ENCODE measurements at regions not wholly inside any gene's neighbourhood (a gene's known extent, or its start where the extent isn't known, plus 50 kb on each side); places are given as distances from the start of the nearest gene placed in this dataset.

DNA sequence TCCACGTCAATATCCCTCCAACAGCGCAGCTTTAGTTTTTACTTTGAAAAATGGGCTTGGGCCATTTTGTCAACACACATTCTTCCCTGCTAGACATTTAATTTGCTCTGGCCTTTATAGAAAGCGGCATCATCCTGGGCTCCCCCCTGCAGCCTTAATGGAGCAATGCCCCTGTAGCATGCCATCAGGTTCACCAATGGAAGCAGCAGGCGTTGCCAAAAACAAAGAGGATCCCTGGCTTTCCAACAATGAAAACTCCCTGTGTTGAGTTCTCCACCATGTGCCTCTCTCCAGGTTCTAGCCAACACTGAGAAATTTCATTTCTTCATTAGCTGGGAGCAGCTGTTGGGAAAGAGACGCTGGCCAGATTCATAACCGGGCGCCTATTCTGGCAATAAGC is 139.5 kb downstream of the ZNF622 start:
- Histone ChIP-seq H3K27me3 (ENCODE audit: control insufficient read depth, insufficient read depth, low read length) (no peaks in the 10 kb centered on the region), H3K36me3 (ENCODE audit: control insufficient read depth, insufficient read depth, low read length) (no peaks in the 10 kb centered on the region), H3K4me3 (ENCODE audit: low read depth, low read length) (no peak overlapping the region)
- DNase-seq (ENCODE audit: low read depth), result no peak
- POLR2A ChIA-PET, result no interaction called here
- CTCF ChIA-PET, result no interaction called here
- TF ChIP-seq, protein P1, sequence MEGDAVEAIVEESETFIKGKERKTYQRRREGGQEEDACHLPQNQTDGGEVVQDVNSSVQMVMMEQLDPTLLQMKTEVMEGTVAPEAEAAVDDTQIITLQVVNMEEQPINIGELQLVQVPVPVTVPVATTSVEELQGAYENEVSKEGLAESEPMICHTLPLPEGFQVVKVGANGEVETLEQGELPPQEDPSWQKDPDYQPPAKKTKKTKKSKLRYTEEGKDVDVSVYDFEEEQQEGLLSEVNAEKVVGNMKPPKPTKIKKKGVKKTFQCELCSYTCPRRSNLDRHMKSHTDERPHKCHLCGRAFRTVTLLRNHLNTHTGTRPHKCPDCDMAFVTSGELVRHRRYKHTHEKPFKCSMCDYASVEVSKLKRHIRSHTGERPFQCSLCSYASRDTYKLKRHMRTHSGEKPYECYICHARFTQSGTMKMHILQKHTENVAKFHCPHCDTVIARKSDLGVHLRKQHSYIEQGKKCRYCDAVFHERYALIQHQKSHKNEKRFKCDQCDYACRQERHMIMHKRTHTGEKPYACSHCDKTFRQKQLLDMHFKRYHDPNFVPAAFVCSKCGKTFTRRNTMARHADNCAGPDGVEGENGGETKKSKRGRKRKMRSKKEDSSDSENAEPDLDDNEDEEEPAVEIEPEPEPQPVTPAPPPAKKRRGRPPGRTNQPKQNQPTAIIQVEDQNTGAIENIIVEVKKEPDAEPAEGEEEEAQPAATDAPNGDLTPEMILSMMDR (IDR thresholded peaks at IDR 0.05; ENCODE audit: insufficient read depth, low read depth, low read length), result no peak

DNA sequence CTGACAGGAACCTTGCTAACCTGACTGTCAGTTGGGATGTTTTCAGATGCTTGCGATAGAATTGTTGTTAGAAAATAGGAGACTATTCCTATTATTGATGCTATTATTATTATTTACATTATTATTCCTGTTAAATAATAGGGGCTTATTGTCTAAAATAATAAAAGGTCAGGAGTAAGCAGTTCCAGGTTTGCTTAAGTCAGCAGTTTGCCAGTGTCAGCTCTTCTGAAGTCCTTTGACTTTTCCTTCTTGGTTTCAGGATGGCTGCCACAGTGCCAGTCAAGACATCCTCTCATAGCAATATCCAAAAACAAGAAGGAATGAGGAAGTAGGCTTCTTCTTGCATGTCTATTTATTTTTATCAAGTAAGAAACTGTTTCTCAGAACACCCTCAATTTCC is 141.7 kb upstream of the MARCHF11 start:
- TF ChIP-seq, protein P1 (IDR thresholded peaks at IDR 0.05; ENCODE audit: insufficient read depth, low read depth, low read length), result no peak
- Histone ChIP-seq H3K36me3 (ENCODE audit: control insufficient read depth, insufficient read depth, low read length) (no peaks in the 10 kb centered on the region), H3K4me3 (ENCODE audit: low read depth, low read length) (no peak overlapping the region), H3K27me3 (ENCODE audit: control insufficient read depth, insufficient read depth, low read length) (no peaks in the 10 kb centered on the region)
- ChIA-PET POLR2A (no interaction called here), CTCF (no interaction called here)
- no peak for DNase-seq (ENCODE audit: low read depth)

DNA sequence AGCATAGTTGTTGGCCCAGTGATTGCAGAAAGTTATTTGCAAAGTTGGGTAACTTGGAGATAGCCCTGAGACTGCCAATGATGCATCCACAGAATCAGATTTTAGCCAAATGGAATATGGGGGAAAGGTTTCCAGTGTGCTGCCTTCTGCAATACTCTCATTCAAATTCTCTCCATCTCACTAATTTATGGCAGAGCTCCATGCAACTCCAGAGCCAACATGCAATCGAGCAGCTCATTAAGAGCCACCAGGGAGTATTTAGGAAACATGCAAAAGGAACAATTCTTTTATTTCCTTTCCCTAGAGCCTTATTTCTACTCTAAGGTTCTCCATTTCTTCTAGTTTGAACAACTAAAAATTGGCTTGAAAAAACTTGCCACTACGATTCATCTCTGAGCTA is 135.9 kb upstream of the MARCHF11 start:
- POLR2A ChIA-PET, result no interaction called here
- DNase-seq (ENCODE audit: low read depth), result no peak

DNA sequence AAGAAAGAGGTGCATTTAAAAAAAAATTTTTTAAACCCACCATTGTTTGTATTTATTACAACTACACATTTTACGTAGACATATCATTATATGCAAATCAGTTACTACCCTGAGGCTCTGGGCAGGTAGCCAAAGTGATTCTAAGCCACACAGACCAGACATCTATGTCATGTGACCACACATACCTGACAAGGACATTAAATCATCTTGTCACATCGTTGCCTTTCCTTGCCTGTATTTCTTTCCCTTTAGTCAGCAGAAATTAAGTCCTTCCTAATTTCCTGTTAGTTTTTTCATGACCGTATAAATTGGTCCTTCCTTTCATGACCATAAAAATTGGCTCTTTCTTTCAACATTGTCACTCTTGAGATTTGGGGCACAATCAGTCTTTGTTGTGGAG is 134.2 kb upstream of the MARCHF11 start:
- H3K27me3 ChIP-seq (ENCODE audit: control insufficient read depth, insufficient read depth, low read length), result no peaks in the 10 kb centered on the region
- no peak overlapping the region for H3K4me3 ChIP-seq (ENCODE audit: low read depth, low read length)
- ChIA-PET CTCF (no interaction called here), POLR2A (no interaction called here)
- DNase-seq (ENCODE audit: low read depth), result no peak
- no peaks in the 10 kb centered on the region for H3K36me3 ChIP-seq (ENCODE audit: control insufficient read depth, insufficient read depth, low read length)
- TF ChIP-seq, protein P1 (IDR thresholded peaks at IDR 0.05; ENCODE audit: insufficient read depth, low read depth, low read length), result no peak

More for the DNA sequence above, 135.9 kb upstream of the MARCHF11 start:
- TF ChIP-seq, protein P1 (IDR thresholded peaks at IDR 0.05; ENCODE audit: insufficient read depth, low read depth, low read length), result no peak
- CTCF ChIA-PET, result no interaction called here
- Histone ChIP-seq H3K27me3 (ENCODE audit: control insufficient read depth, insufficient read depth, low read length) (no peaks in the 10 kb centered on the region), H3K4me3 (ENCODE audit: low read depth, low read length) (no peak overlapping the region), H3K36me3 (ENCODE audit: control insufficient read depth, insufficient read depth, low read length) (no peaks in the 10 kb centered on the region)

DNA sequence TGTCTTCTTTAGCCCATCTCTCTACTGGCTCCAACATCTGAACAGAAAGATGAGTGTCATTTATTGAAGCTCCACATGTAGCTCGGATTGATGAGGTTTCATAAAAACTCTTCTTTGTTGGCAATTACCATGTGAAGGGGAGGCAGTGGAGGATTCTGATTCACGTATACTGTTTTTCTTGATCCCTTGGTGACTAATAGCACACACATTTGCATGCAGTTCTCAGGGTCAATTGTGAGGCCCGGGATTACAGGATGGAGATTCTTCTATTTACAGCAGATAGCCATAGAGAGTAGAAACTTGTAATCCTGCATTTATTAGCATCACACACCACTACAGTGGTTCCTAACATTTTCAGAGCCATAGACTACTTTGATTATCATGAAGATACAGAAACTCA is 133.2 kb upstream of the MARCHF11 start:
- no peaks in the 10 kb centered on the region for H3K36me3 ChIP-seq (ENCODE audit: control insufficient read depth, insufficient read depth, low read length)
- TF ChIP-seq, protein P1 (IDR thresholded peaks at IDR 0.05; ENCODE audit: insufficient read depth, low read depth, low read length), result no peak
- no peaks in the 10 kb centered on the region for H3K27me3 ChIP-seq (ENCODE audit: control insufficient read depth, insufficient read depth, low read length)
- no peak overlapping the region for H3K4me3 ChIP-seq (ENCODE audit: low read depth, low read length)
- no peak for DNase-seq (ENCODE audit: low read depth)
- ChIA-PET POLR2A (no interaction called here), CTCF (no interaction called here)
